ENCODE measurements at regions not wholly inside any gene's neighbourhood (a gene's known extent, or its start where the extent isn't known, plus 50 kb on each side); places are given as distances from the start of the nearest gene placed in this dataset.

GRCh38 chr12:83476006-83476405, 789.3 kb downstream of the TMTC2 start:
- no peaks in the 10 kb centered on the region for H3K36me3 ChIP-seq (ENCODE audit: low read depth)
- H3K27me3 ChIP-seq (ENCODE audit: insufficient read depth, poor library complexity, severe bottlenecking), result no peaks in the 10 kb centered on the region
- no peak for DNase-seq (ENCODE audit: low spot score)
- no peaks in the 10 kb centered on the region for H3K4me1 ChIP-seq (ENCODE audit: insufficient read depth, poor library complexity, severe bottlenecking)
- H3K27ac ChIP-seq (ENCODE audit: poor library complexity, severe bottlenecking), result no peak overlapping the region
- TF ChIP-seq CTCF (IDR thresholded peaks at IDR 0.05; ENCODE audit: poor library complexity, severe bottlenecking), result no peak
- ATAC-seq (ENCODE audit: low read depth), result no peak
- no peak overlapping the region for H3K4me3 ChIP-seq (ENCODE audit: severe bottlenecking)
- no peaks in the 10 kb centered on the region for H3K9me3 ChIP-seq (ENCODE audit: severe bottlenecking)

- TF ChIP-seq CTCF (IDR thresholded peaks at IDR 0.05; ENCODE audit: poor library complexity, severe bottlenecking), result no peak
- no peaks in the 10 kb centered on the region for H3K4me1 ChIP-seq (ENCODE audit: insufficient read depth, poor library complexity, severe bottlenecking)
- no peak overlapping the region for H3K27ac ChIP-seq (ENCODE audit: poor library complexity, severe bottlenecking)
Measured at GRCh38 chr12:83474369-83474768, 787.7 kb downstream of the TMTC2 start.

GRCh38 chr12:83473408-83474095, 786.8 kb downstream of the TMTC2 start:
- TF ChIP-seq CTCF (IDR thresholded peaks at IDR 0.05; ENCODE audit: poor library complexity, severe bottlenecking), result no peak
- Histone ChIP-seq H3K27me3 (ENCODE audit: insufficient read depth, poor library complexity, severe bottlenecking) (no peaks in the 10 kb centered on the region), H3K36me3 (ENCODE audit: low read depth) (no peaks in the 10 kb centered on the region), H3K4me1 (ENCODE audit: insufficient read depth, poor library complexity, severe bottlenecking) (no peaks in the 10 kb centered on the region), H3K4me3 (ENCODE audit: severe bottlenecking) (no peak overlapping the region), H3K27ac (ENCODE audit: poor library complexity, severe bottlenecking) (no peak overlapping the region), H3K9me3 (ENCODE audit: severe bottlenecking) (no peaks in the 10 kb centered on the region)
- DNase-seq (ENCODE audit: low spot score), result no peak
- ATAC-seq (ENCODE audit: low read depth), result no peak

More at GRCh38 chr12:83474369-83474768, 787.7 kb downstream of the TMTC2 start:
- Histone ChIP-seq H3K36me3 (ENCODE audit: low read depth) (no peaks in the 10 kb centered on the region), H3K9me3 (ENCODE audit: severe bottlenecking) (no peaks in the 10 kb centered on the region), H3K4me3 (ENCODE audit: severe bottlenecking) (no peak overlapping the region), H3K27me3 (ENCODE audit: insufficient read depth, poor library complexity, severe bottlenecking) (no peaks in the 10 kb centered on the region)
- no peak for DNase-seq (ENCODE audit: low spot score)
- no peak for ATAC-seq (ENCODE audit: low read depth)

- no peaks in the 10 kb centered on the region for H3K4me1 ChIP-seq (ENCODE audit: insufficient read depth, poor library complexity, severe bottlenecking)
- TF ChIP-seq CTCF (IDR thresholded peaks at IDR 0.05; ENCODE audit: poor library complexity, severe bottlenecking), result no peak
- H3K27ac ChIP-seq (ENCODE audit: poor library complexity, severe bottlenecking), result no peak overlapping the region
- no peak for ATAC-seq (ENCODE audit: low read depth)
- no peaks in the 10 kb centered on the region for H3K36me3 ChIP-seq (ENCODE audit: low read depth)
- no peak overlapping the region for H3K4me3 ChIP-seq (ENCODE audit: severe bottlenecking)
- DNase-seq (ENCODE audit: low spot score), result no peak
- H3K27me3 ChIP-seq (ENCODE audit: insufficient read depth, poor library complexity, severe bottlenecking), result no peaks in the 10 kb centered on the region
- no peaks in the 10 kb centered on the region for H3K9me3 ChIP-seq (ENCODE audit: severe bottlenecking)
Measured at GRCh38 chr12:83472772-83473171, 786.1 kb downstream of the TMTC2 start.

- Histone ChIP-seq H3K9me3 (ENCODE audit: severe bottlenecking) (no peaks in the 10 kb centered on the region), H3K36me3 (ENCODE audit: low read depth) (no peaks in the 10 kb centered on the region), H3K4me3 (ENCODE audit: severe bottlenecking) (no peak overlapping the region), H3K4me1 (ENCODE audit: insufficient read depth, poor library complexity, severe bottlenecking) (no peaks in the 10 kb centered on the region), H3K27me3 (ENCODE audit: insufficient read depth, poor library complexity, severe bottlenecking) (no peaks in the 10 kb centered on the region), H3K27ac (ENCODE audit: poor library complexity, severe bottlenecking) (no peak overlapping the region)
- ATAC-seq (ENCODE audit: low read depth) (no peak), DNase-seq (ENCODE audit: low spot score) (no peak)
- TF ChIP-seq CTCF (IDR thresholded peaks at IDR 0.05; ENCODE audit: poor library complexity, severe bottlenecking), result no peak
Measured at GRCh38 chr12:83472350-83472749, 785.6 kb downstream of the TMTC2 start.
